ENCODE measurements at regions not wholly inside any gene's neighbourhood (a gene's known extent, or its start where the extent isn't known, plus 50 kb on each side); places are given as distances from the start of the nearest gene placed in this dataset.

- no peaks in the 10 kb centered on the region for H4K20me1 ChIP-seq (replicated peaks; ENCODE audit: insufficient read depth)
- Mint-ChIP-seq H3K27ac (no peak overlapping the region), H3K9me3 (no peaks in the 10 kb centered on the region), H3K4me1 (peaks cover 29% of the 10 kb centered on the region), H3K27me3 (ENCODE audit: insufficient read depth, low read depth, poor library complexity) (peaks cover 5% of the 10 kb centered on the region), H3K36me3 (ENCODE audit: low read depth) (no peaks in the 10 kb centered on the region), H3K4me3 (no peak overlapping the region)
- no peaks in the 10 kb centered on the region for H3F3A ChIP-seq (replicated peaks; ENCODE audit: low read depth)
- no peak for ATAC-seq
- DNase-seq (ENCODE audit: low spot score), result no peak
- H3K36me3 ChIP-seq (ENCODE audit: insufficient read depth), result no peaks in the 10 kb centered on the region
- peak overlapping the region; percentile 66; the same call in 1 of the 2 replicates for H2AFZ ChIP-seq
- no peak overlapping the region for H3K4me2 ChIP-seq
- no peak overlapping the region for H3K27ac ChIP-seq (ENCODE audit: low read depth)
- H3K9me2 ChIP-seq (ENCODE audit: insufficient read depth), result no peaks in the 10 kb centered on the region
- no peaks in the 10 kb centered on the region for H3K79me2 ChIP-seq (replicated peaks; ENCODE audit: insufficient read depth)
- peaks cover 32% of the 10 kb centered on the region for H3K4me1 ChIP-seq (ENCODE audit: insufficient read depth)
- H3K27me3 ChIP-seq (ENCODE audit: insufficient read depth), result no peaks in the 10 kb centered on the region
- no peak for TF ChIP-seq ZNF462 (CRISPR knock-in tag; IDR thresholded peaks at IDR 0.05)
- no peak for TF ChIP-seq ZNF331 (CRISPR knock-in tag; IDR thresholded peaks at IDR 0.05; ENCODE audit: low read depth)
- no peak overlapping the region for H3K4me3 ChIP-seq
Observed at GRCh38 chr18:62447652-62448051, 75.2 kb upstream of the ZCCHC2 start.

DNA sequence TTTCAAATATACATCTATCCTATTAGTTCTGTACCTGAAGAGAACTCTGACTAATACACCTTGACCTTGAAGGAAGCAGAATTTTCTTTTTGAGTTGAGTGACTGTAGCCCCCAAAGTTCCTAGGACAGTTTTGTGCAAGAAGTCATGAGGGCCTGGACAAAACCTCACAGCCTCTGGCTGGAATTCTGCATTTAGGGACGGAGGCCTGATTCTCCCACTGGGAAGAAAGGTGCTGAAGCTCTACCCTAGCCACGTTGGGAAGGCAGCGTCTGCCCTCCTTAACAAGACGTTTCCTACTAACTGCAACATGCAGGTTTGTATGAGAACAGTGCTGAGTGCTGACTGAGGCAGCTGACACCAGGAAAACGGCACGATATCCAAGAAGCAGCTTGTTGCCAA, 74.4 kb upstream of the ZCCHC2 start:
- no peak for TF ChIP-seq CTCF (conservative IDR thresholded peaks at IDR 0.05; ENCODE audit: low read depth in 2 of 2)
- no peak for TF ChIP-seq EZH2 (IDR thresholded peaks at IDR 0.05; ENCODE audit: low read depth, unreplicated experiment)
- TF ChIP-seq, protein P1, sequence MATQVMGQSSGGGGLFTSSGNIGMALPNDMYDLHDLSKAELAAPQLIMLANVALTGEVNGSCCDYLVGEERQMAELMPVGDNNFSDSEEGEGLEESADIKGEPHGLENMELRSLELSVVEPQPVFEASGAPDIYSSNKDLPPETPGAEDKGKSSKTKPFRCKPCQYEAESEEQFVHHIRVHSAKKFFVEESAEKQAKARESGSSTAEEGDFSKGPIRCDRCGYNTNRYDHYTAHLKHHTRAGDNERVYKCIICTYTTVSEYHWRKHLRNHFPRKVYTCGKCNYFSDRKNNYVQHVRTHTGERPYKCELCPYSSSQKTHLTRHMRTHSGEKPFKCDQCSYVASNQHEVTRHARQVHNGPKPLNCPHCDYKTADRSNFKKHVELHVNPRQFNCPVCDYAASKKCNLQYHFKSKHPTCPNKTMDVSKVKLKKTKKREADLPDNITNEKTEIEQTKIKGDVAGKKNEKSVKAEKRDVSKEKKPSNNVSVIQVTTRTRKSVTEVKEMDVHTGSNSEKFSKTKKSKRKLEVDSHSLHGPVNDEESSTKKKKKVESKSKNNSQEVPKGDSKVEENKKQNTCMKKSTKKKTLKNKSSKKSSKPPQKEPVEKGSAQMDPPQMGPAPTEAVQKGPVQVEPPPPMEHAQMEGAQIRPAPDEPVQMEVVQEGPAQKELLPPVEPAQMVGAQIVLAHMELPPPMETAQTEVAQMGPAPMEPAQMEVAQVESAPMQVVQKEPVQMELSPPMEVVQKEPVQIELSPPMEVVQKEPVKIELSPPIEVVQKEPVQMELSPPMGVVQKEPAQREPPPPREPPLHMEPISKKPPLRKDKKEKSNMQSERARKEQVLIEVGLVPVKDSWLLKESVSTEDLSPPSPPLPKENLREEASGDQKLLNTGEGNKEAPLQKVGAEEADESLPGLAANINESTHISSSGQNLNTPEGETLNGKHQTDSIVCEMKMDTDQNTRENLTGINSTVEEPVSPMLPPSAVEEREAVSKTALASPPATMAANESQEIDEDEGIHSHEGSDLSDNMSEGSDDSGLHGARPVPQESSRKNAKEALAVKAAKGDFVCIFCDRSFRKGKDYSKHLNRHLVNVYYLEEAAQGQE (IDR thresholded peaks at IDR 0.05; ENCODE audit: unreplicated experiment), result no peak
- no peak for TF ChIP-seq ZNF331 (CRISPR knock-in tag; IDR thresholded peaks at IDR 0.05; ENCODE audit: low read depth)
- no peak overlapping the region for H3K27ac Mint-ChIP-seq

More for the DNA sequence above, 74.4 kb upstream of the ZCCHC2 start:
- no peak overlapping the region for H3K4me3 ChIP-seq
- no peak overlapping the region for H2AFZ ChIP-seq
- H3K4me1 Mint-ChIP-seq, result peaks cover 29% of the 10 kb centered on the region
- H3K4me3 Mint-ChIP-seq, result no peak overlapping the region
- H3K4me2 ChIP-seq, result no peak overlapping the region
- ATAC-seq (no peak), DNase-seq (ENCODE audit: low spot score) (no peak)
- H3K4me1 ChIP-seq (ENCODE audit: insufficient read depth), result peaks cover 32% of the 10 kb centered on the region
- H3F3A ChIP-seq (replicated peaks; ENCODE audit: low read depth), result no peaks in the 10 kb centered on the region
- H3K27me3 ChIP-seq (ENCODE audit: insufficient read depth), result no peaks in the 10 kb centered on the region
- H3K27me3 Mint-ChIP-seq (ENCODE audit: insufficient read depth, low read depth, poor library complexity), result peaks cover 5% of the 10 kb centered on the region
- no peaks in the 10 kb centered on the region for H3K36me3 Mint-ChIP-seq (ENCODE audit: low read depth)
- H3K27ac ChIP-seq (ENCODE audit: low read depth), result no peak overlapping the region
- no peaks in the 10 kb centered on the region for H3K9me2 ChIP-seq (ENCODE audit: insufficient read depth)
- H3K36me3 ChIP-seq (ENCODE audit: insufficient read depth), result no peaks in the 10 kb centered on the region
- H4K20me1 ChIP-seq (replicated peaks; ENCODE audit: insufficient read depth), result no peaks in the 10 kb centered on the region
- H3K79me2 ChIP-seq (replicated peaks; ENCODE audit: insufficient read depth), result no peaks in the 10 kb centered on the region
- no peaks in the 10 kb centered on the region for H3K9me3 Mint-ChIP-seq
